Neural cell (in vitro differentiated cells): ENCODE measurements at regions not wholly inside any gene's neighbourhood (a gene's known extent, or its start where the extent isn't known, plus 50 kb on each side); places are given as distances from the start of the nearest gene placed in this dataset.

Source experiments
- H2AFZ ChIP-seq: fragments of 200-600, 300-800 bp; sonication (generic), shearing (Covaris generic); 2 replicates; pipeline ENCODE4 v1.6.0; 2014; ENCODE audit warnings: low read depth, mild to moderate bottlenecking, antibody characterized with exemption, low read length, moderate library complexity
- H3F3A ChIP-seq: fragments of 200-600 bp; shearing (Covaris generic); 2 replicates; pipeline ENCODE4 v1.6.1; 2016; ENCODE audit warnings: mild to moderate bottlenecking, moderate library complexity, mixed read lengths, antibody characterized with exemption, low read length; ENCODE audit not compliant: insufficient read depth, poor library complexity, severe bottlenecking
- H3K27ac ChIP-seq: fragments of 200-600, 300-800 bp; sonication (generic), shearing (Covaris generic); 2 replicates; pipeline ENCODE4 v1.5.1; 2014; ENCODE audit warnings: mild to moderate bottlenecking, low read length, moderate library complexity
- H3K27me3 ChIP-seq: fragments of 300-800, 200-600 bp; sonication (generic), shearing (Covaris generic); 2 replicates; pipeline ENCODE4 v1.6.0; 2014; ENCODE audit warnings: mild to moderate bottlenecking, low read depth, low read length, moderate library complexity; ENCODE audit not compliant: insufficient read depth
- H3K36me3 ChIP-seq: fragments of 300-800, 200-600 bp; sonication (generic), shearing (Covaris generic); 2 replicates; pipeline ENCODE4 v1.5.1; 2014; ENCODE audit warnings: mild to moderate bottlenecking, antibody characterized with exemption, low read length, moderate library complexity; ENCODE audit not compliant: insufficient read depth
- H3K4me2 ChIP-seq: fragments of 300-800, 200-600 bp; sonication (generic), shearing (Covaris generic); 2 replicates; pipeline ENCODE4 v1.6.0; 2014; ENCODE audit warnings: mild to moderate bottlenecking, low read length
- H3K4me3 ChIP-seq: fragments of 300-800, 200-600 bp; sonication (generic), shearing (Covaris generic); 2 replicates; pipeline ENCODE4 v1.5.1; 2014; ENCODE audit warnings: mild to moderate bottlenecking, low read length, moderate library complexity
- H3K79me2 ChIP-seq: fragments of 200-600 bp; shearing (Covaris generic); replicated peaks from 2 replicates; pipeline ENCODE4 v1.6.0; 2014; ENCODE audit warnings: mild to moderate bottlenecking, low read length, moderate library complexity; ENCODE audit not compliant: insufficient read depth
- H3K9ac ChIP-seq: fragments of 300-800, 200-600 bp; sonication (generic), shearing (Covaris generic); 2 replicates; pipeline ENCODE4 v1.6.1; 2016; ENCODE audit warnings: mild to moderate bottlenecking, low read length, mixed read lengths
- H3K9me2 ChIP-seq: fragments of 200-600 bp; shearing (Covaris generic); 2 replicates; pipeline ENCODE4 v1.6.1; 2016; ENCODE audit warnings: mild to moderate bottlenecking, low read length, mixed read lengths; ENCODE audit not compliant: insufficient read depth
- H3K9me3 ChIP-seq: fragments of 200-600, 300-800 bp; sonication (generic), shearing (Covaris generic); 2 replicates; pipeline ENCODE4 v1.6.1; 2016; ENCODE audit warnings: mild to moderate bottlenecking, mixed run types, low read length, moderate library complexity, mixed read lengths
- H4K20me1 ChIP-seq: fragments of 200-600 bp; shearing (Covaris generic); 2 replicates; pipeline ENCODE4 v1.6.1; 2016; ENCODE audit warnings: mild to moderate bottlenecking, mixed run types; ENCODE audit not compliant: insufficient read depth
- CTCF ChIP-seq: fragments of 450-650 bp; IDR thresholded peaks from 2 replicates; pipeline ENCODE4 v1.5.1; 2014; ENCODE audit warnings: antibody characterized with exemption, mild to moderate bottlenecking, moderate library complexity; ENCODE audit not compliant: poor library complexity, severe bottlenecking
- EP300 ChIP-seq: fragments of 450-650 bp; conservative IDR thresholded peaks from 2 replicates; pipeline ENCODE4 v1.6.1; 2014; ENCODE audit warnings: antibody characterized with exemption, mild to moderate bottlenecking, moderate library complexity; ENCODE audit not compliant: poor library complexity, severe bottlenecking
- EZH2 ChIP-seq: fragments of 200-600, 300-800 bp; shearing (Covaris generic), sonication (generic); IDR thresholded peaks from 2 replicates; pipeline ENCODE4 v1.6.1; 2014; ENCODE audit warnings: antibody characterized with exemption, low read length, borderline replicate concordance, mild to moderate bottlenecking; ENCODE audit not compliant: insufficient read depth, poor library complexity, severe bottlenecking
- MXI1 ChIP-seq: fragments of 450-650 bp; conservative IDR thresholded peaks from 2 replicates; pipeline ENCODE4 v1.6.1; 2014; ENCODE audit warnings: antibody characterized with exemption, mild to moderate bottlenecking; ENCODE audit not compliant: poor library complexity, severe bottlenecking
- POLR2AphosphoS5 ChIP-seq: IDR thresholded peaks from 2 replicates; pipeline ENCODE4 v1.6.1; 2012
- RAD21 ChIP-seq: fragments of 450-650 bp; conservative IDR thresholded peaks from 2 replicates; pipeline ENCODE4 v1.6.1; 2014; ENCODE audit warnings: antibody characterized with exemption, mild to moderate bottlenecking, moderate library complexity
- REST ChIP-seq: IDR thresholded peaks from 2 replicates; pipeline ENCODE4 v1.6.1; 2012; ENCODE audit warnings: borderline replicate concordance
- SMC3 ChIP-seq: fragments of 450-650 bp; conservative IDR thresholded peaks from 2 replicates; pipeline ENCODE4 v1.6.1; 2014; ENCODE audit warnings: antibody characterized with exemption, mild to moderate bottlenecking, moderate library complexity; ENCODE audit not compliant: poor library complexity
- TAF1 ChIP-seq: IDR thresholded peaks from 2 replicates; pipeline ENCODE4 v1.6.1; 2012; ENCODE audit warnings: low read depth

- Histone ChIP-seq H3K4me2 (no peak overlapping the region), H3K9me3 (no peaks in the 10 kb centered on the region), H2AFZ (no peak overlapping the region), H4K20me1 (no peaks in the 10 kb centered on the region), H3K27me3 (no peaks in the 10 kb centered on the region), H3K79me2 (no peaks in the 10 kb centered on the region), H3F3A (no peaks in the 10 kb centered on the region), H3K27ac (no peak overlapping the region), H3K9ac (no peak overlapping the region), H3K9me2 (no peaks in the 10 kb centered on the region), H3K36me3 (no peaks in the 10 kb centered on the region), H3K4me3 (no peak overlapping the region)
- TF ChIP-seq SMC3 (no peak), REST (no peak), MXI1 (no peak), RAD21 (no peak), EZH2 (no peak), TAF1 (no peak), CTCF (no peak), EP300 (no peak), POLR2AphosphoS5 (no peak)
Measured at GRCh38 chr2:128778843-128779242, 460.2 kb upstream of the HS6ST1 start.

GRCh38 chr2:128779301-128780095 lies 460.8 kb upstream of the HS6ST1 start:
- Histone ChIP-seq H3K4me2 (no peak overlapping the region), H3K9ac (no peak overlapping the region), H3K79me2 (no peaks in the 10 kb centered on the region), H3K36me3 (no peaks in the 10 kb centered on the region), H3F3A (no peaks in the 10 kb centered on the region), H2AFZ (no peak overlapping the region), H4K20me1 (no peaks in the 10 kb centered on the region), H3K4me3 (no peak overlapping the region), H3K27ac (no peak overlapping the region), H3K9me3 (no peaks in the 10 kb centered on the region), H3K27me3 (no peaks in the 10 kb centered on the region), H3K9me2 (no peaks in the 10 kb centered on the region)
- no peak for TF ChIP-seq EZH2
- no peak for TF ChIP-seq CTCF
- TF ChIP-seq REST: no peak
- no peak for TF ChIP-seq TAF1
- no peak for TF ChIP-seq EP300
- TF ChIP-seq RAD21: no peak
- TF ChIP-seq POLR2AphosphoS5: no peak
- TF ChIP-seq SMC3: no peak
- no peak for TF ChIP-seq MXI1
